Ectodermal cell (in vitro differentiated cells): ENCODE measurements at regions not wholly inside any gene's neighbourhood (a gene's known extent, or its start where the extent isn't known, plus 50 kb on each side); places are given as distances from the start of the nearest gene placed in this dataset.
"Not testable (repeated sequence)": the region's sequence is repeated elsewhere in the genome, so short reads cannot be mapped to it uniquely, and the experiment has no call there.

Experiments used
- H3K27ac ChIP-seq: 2 replicates; pipeline ENCODE4 v1.7.0; 2013; ENCODE audit warnings: mild to moderate bottlenecking, low read depth, low read length; ENCODE audit not compliant: insufficient read depth, poor library complexity, severe bottlenecking
- H3K27me3 ChIP-seq: 2 replicates; pipeline ENCODE4 v1.7.0; 2013; ENCODE audit warnings: mild to moderate bottlenecking, low read length; ENCODE audit not compliant: insufficient read depth, control insufficient read depth, poor library complexity, severe bottlenecking
- H3K36me3 ChIP-seq: one replicate; pipeline ENCODE4 v1.7.0; 2013; ENCODE audit warnings: low read length; ENCODE audit not compliant: control insufficient read depth, insufficient read depth
- H3K4me1 ChIP-seq: one replicate; pipeline ENCODE4 v1.7.0; 2013; ENCODE audit warnings: low read length; ENCODE audit not compliant: control insufficient read depth, insufficient read depth
- H3K4me3 ChIP-seq: 2 replicates; pipeline ENCODE4 v1.7.0; 2013; ENCODE audit warnings: low read depth, low read length, control low read depth; ENCODE audit not compliant: insufficient read depth
- H3K9me3 ChIP-seq: 2 replicates; pipeline ENCODE4 v1.7.0; 2013; ENCODE audit warnings: mild to moderate bottlenecking, low read length, moderate library complexity; ENCODE audit not compliant: control insufficient read depth
- WGBS, 2 experiments: methylation state at CpG; one replicate each; pipeline ENCODE4 v1.1.7; 2013; ENCODE audit warnings: missing lambda C conversion rate in 2 of 2; 5-methylcytosine and 5-hydroxymethylcytosine counted together

DNA sequence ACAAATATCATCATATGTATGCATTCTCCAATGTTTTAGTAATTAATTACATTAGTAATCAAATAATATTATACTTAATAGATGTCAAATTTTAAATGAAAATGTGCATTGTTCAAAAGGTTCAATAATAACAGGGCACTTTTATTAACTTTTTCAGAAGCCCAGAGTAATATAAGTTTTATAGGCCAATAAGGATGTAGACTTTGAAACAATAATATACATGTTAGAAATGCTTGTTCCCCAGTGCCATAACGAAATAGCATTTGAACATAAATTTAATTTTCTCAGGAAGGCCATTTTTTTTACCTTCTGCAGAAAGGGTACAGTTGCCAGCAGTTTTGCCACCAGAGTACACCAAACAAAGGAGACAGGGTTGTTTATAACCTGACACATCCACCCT, 1133.9 kb upstream of the LRRTM3 start:
- no peak overlapping the region for H3K4me3 ChIP-seq
- WGBS, 2 experiments: 80 to 100% methylated on average over 1 of the region's 1 CpG

DNA sequence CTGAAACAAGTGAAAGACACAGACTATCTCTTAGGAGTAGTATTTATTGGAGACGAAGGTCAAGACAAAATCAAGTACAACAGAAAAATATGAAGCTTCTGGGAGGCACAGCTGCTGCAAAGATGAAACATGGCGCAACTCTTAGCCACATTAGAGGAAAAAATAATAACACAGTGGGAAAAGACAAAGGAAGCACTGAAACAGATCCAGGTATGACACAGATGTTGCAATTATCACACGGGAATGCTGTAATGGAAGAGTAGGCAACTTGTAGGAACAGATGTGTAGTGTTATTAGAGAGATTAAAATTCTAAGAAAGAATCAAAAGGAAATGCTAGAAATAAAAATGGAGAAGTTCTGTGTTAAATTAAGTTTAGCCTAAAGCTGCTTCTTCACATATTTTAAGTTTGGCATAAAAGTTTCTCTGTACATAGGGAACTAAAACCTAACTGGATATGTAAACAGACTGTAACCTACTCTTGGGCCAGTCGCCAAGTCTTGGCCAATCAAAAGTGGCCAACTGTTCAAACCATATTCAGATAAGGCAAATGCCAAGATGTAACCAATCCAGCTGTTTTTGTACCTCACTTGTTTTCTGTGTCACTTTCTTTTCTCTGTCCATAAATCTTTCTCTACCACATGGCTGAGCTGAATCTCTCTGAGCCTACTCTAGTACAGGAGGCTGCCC, 1132.0 kb upstream of the LRRTM3 start:
- Histone ChIP-seq H3K9me3 (no peaks in the 10 kb centered on the region), H3K36me3 (no peaks in the 10 kb centered on the region), H3K4me3 (no peak overlapping the region), H3K27me3 (no peaks in the 10 kb centered on the region), H3K27ac (no peak overlapping the region), H3K4me1 (no peaks in the 10 kb centered on the region)
- 96 to 97% methylated on average over 4 of the region's 4 CpGs for WGBS, 2 experiments

More for the DNA sequence above, 1133.9 kb upstream of the LRRTM3 start:
- H3K9me3 ChIP-seq: no peaks in the 10 kb centered on the region
- H3K36me3 ChIP-seq: no peaks in the 10 kb centered on the region
- no peaks in the 10 kb centered on the region for H3K27me3 ChIP-seq
- H3K4me1 ChIP-seq: no peaks in the 10 kb centered on the region
- H3K27ac ChIP-seq: no peak overlapping the region

GRCh38 chr10:65794861-65795260, 1131.0 kb upstream of the LRRTM3 start:
- WGBS, 2 experiments: 93 to 95% methylated on average over 19 of the region's 19 CpGs
- not testable (repeated sequence) for H3K4me3 ChIP-seq, H3K9me3 ChIP-seq, H3K27me3 ChIP-seq, H3K4me1 ChIP-seq, H3K36me3 ChIP-seq, H3K27ac ChIP-seq

DNA sequence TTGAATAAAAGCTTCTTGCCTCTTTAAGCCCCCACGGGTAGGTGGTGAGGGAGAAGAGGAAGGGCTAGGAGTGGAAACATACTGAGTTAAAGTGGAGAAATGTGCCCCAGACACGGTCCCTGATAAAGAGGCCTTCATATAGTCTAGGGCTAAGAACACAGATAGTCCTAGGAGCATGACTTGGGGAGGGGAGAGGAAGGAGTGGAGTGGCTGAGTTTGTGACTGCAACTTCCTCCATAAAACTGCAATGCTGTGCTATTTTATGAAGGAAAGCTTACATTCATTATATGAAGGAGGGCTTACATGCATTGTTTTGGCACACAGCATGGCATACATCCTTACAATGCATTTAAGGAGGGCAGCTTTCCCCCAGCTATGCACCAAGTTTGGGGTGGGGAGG, 1129.4 kb upstream of the LRRTM3 start:
- no peak overlapping the region for H3K4me3 ChIP-seq
- no peaks in the 10 kb centered on the region for H3K27me3 ChIP-seq
- no peak overlapping the region for H3K27ac ChIP-seq
- H3K36me3 ChIP-seq: no peaks in the 10 kb centered on the region
- 88 to 96% methylated on average over 2 of the region's 2 CpGs for WGBS, 2 experiments
- no peaks in the 10 kb centered on the region for H3K4me1 ChIP-seq
- H3K9me3 ChIP-seq: no peaks in the 10 kb centered on the region

GRCh38 chr10:65798133-65798532, 1127.7 kb upstream of the LRRTM3 start:
- H3K4me1 ChIP-seq: no peaks in the 10 kb centered on the region
- H3K27ac ChIP-seq: no peak overlapping the region
- no peaks in the 10 kb centered on the region for H3K36me3 ChIP-seq
- no peak overlapping the region for H3K4me3 ChIP-seq
- no peaks in the 10 kb centered on the region for H3K9me3 ChIP-seq
- WGBS, 2 experiments: 94 to 95% methylated on average over 3 of the region's 3 CpGs
- H3K27me3 ChIP-seq: no peaks in the 10 kb centered on the region

GRCh38 chr10:65802391-65802790, 1123.4 kb upstream of the LRRTM3 start:
- Histone ChIP-seq H3K4me1 (no peaks in the 10 kb centered on the region), H3K27ac (no peak overlapping the region), H3K27me3 (no peaks in the 10 kb centered on the region), H3K4me3 (no peak overlapping the region), H3K9me3 (no peaks in the 10 kb centered on the region), H3K36me3 (no peaks in the 10 kb centered on the region)
- WGBS, 2 experiments: 90 to 98% methylated on average over 2 of the region's 2 CpGs

DNA sequence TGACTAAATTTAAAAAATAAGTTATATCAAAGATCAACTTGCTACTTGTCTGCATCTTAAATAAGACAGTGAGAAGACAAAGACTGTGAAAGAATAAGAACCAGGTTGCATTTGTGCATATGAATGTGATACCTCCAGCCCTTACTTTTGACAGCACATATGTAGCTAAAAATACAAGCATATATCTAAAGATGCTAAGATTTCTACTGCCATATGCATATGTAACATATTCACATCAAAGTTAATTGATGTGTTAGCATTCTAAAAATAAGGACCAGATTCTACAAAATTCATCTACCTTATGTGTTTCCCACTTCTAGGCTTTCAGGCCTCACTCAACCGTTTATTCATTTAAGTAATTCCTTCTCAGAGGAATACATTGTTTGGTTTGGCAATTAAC, 1120.3 kb upstream of the LRRTM3 start:
- 95 to 100% methylated on average over 1 of the region's 1 CpG for WGBS, 2 experiments
- H3K36me3 ChIP-seq: no peaks in the 10 kb centered on the region
- H3K27me3 ChIP-seq: no peaks in the 10 kb centered on the region
- no peaks in the 10 kb centered on the region for H3K4me1 ChIP-seq
- H3K4me3 ChIP-seq: no peak overlapping the region
- H3K27ac ChIP-seq: no peak overlapping the region
- no peaks in the 10 kb centered on the region for H3K9me3 ChIP-seq

DNA sequence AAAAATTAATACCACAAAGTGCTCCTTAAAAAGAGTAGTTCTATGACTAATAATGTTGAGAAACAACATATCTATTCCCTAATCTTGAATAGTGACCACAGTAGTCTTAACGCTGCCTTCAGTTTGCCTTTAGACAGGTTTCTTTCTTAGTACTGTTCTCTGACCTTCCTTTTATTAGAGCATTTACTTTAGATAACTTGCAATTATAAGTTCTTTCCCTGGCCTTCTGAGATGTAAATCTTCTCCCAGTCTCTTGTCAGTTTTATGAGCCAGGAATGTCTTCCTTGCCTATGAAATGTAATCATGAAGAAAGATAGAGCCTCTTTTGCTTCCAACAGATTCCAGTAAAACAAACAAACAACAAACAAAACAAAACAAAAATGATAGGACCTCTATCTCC, 1119.8 kb upstream of the LRRTM3 start:
- H3K27ac ChIP-seq: no peak overlapping the region
- H3K36me3 ChIP-seq: no peaks in the 10 kb centered on the region
- H3K9me3 ChIP-seq: no peaks in the 10 kb centered on the region
- no peaks in the 10 kb centered on the region for H3K27me3 ChIP-seq
- H3K4me1 ChIP-seq: no peaks in the 10 kb centered on the region
- 90 to 94% methylated on average over 1 of the region's 1 CpG for WGBS, 2 experiments
- no peak overlapping the region for H3K4me3 ChIP-seq

GRCh38 chr10:65808687-65809333, 1117.0 kb upstream of the LRRTM3 start:
- Histone ChIP-seq H3K9me3 (no peaks in the 10 kb centered on the region), H3K4me1 (no peaks in the 10 kb centered on the region), H3K27me3 (no peaks in the 10 kb centered on the region), H3K27ac (no peak overlapping the region), H3K4me3 (no peak overlapping the region), H3K36me3 (no peaks in the 10 kb centered on the region)
- 89 to 100% methylated on average over 2 of the region's 3 CpGs for WGBS, 2 experiments

DNA sequence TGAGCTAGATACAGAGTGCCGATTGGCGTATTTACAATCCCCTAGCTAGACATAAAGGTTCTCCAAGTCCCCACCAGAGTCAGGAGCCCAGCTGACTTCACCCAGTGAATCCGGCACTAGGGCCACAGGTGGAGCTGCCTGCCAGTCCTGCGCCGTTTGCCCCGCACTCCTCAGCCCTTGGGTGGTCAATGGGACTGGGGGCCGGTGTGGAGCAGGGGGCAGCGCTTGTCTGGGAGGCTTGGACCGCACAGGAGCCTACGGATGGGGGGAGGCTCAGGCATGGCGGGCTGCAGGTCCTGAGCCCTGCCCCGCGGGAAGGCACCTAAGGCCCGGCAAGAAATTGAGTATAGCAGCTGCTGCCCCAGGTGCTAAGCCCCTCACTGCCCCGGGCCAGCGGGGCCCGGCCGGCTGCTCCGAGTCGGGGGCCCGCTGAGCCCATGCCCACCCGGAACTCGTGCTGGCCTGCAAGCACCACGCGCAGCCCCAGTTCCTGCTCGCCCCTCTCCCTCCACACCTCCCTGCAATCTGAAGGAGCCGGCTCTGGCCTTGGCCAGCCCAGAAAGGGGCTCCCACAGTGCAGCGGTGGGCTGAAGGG, 1113.8 kb upstream of the LRRTM3 start:
- no peaks in the 10 kb centered on the region for H3K4me1 ChIP-seq
- H3K27ac ChIP-seq: no peak overlapping the region
- no peaks in the 10 kb centered on the region for H3K27me3 ChIP-seq
- 93 to 95% methylated on average over 28 of the region's 28 CpGs for WGBS, 2 experiments
- H3K9me3 ChIP-seq: no peaks in the 10 kb centered on the region
- H3K36me3 ChIP-seq: no peaks in the 10 kb centered on the region
- H3K4me3 ChIP-seq: no peak overlapping the region
